ENCODE measurements at regions not wholly inside any gene's neighbourhood (a gene's known extent, or its start where the extent isn't known, plus 50 kb on each side); places are given as distances from the start of the nearest gene placed in this dataset.

- TF ChIP-seq ATF6 (CRISPR knock-in tag; IDR thresholded peaks at IDR 0.05): no peak
- TF ChIP-seq POLR3A (IDR thresholded peaks at IDR 0.05; ENCODE audit: borderline replicate concordance, extremely low read depth, insufficient read depth, insufficient read length): no peak
- TF ChIP-seq TBP (optimal IDR thresholded peaks at IDR 0.05; ENCODE audit: low read depth, low read length): no peak
- TF ChIP-seq SMARCC2 (IDR thresholded peaks at IDR 0.05; ENCODE audit: low read depth): no peak
- TF ChIP-seq EZH2 (IDR thresholded peaks at IDR 0.05; ENCODE audit: borderline replicate concordance, low read depth, low read length): no peak
- TF ChIP-seq FOXP4 (CRISPR knock-in tag; IDR thresholded peaks at IDR 0.05; ENCODE audit: borderline replicate concordance): no peak
- TF ChIP-seq ZBTB49 (CRISPR knock-in tag; IDR thresholded peaks at IDR 0.05; ENCODE audit: borderline replicate concordance): no peak
Observed at GRCh38 chr3:111338059-111338698, 203.8 kb upstream of the CD96 start.
